Muscle of leg (tissue), 3 donors: ENCODE measurements at regions not wholly inside any gene's neighbourhood (a gene's known extent, or its start where the extent isn't known, plus 50 kb on each side); places are given as distances from the start of the nearest gene placed in this dataset.
A peak's percentile ranks its signal among the peaks of the same experiment; 100 is the strongest.

Source experiments
- DNase-seq: peaks from one replicate; pipeline ENCODE4 v3.0.0; 2013
- H3K27ac ChIP-seq: one replicate; pipeline ENCODE4 v1.5.1; 2013; ENCODE audit warnings: mild to moderate bottlenecking, low read length, control low read depth
- H3K27me3 ChIP-seq: one replicate; pipeline ENCODE4 v1.6.1; 2013; ENCODE audit warnings: low read length; ENCODE audit not compliant: control insufficient read depth, insufficient read depth
- H3K36me3 ChIP-seq: one replicate; pipeline ENCODE4 v1.6.1; 2013; ENCODE audit warnings: low read length; ENCODE audit not compliant: control insufficient read depth, insufficient read depth
- H3K4me1 ChIP-seq: one replicate; pipeline ENCODE4 v1.6.1; 2013; ENCODE audit warnings: low read length; ENCODE audit not compliant: control insufficient read depth, insufficient read depth
- H3K4me3 ChIP-seq: one replicate; pipeline ENCODE4 v1.5.1; 2013; ENCODE audit warnings: low read length, control low read depth
- H3K9me3 ChIP-seq: replicated peaks from 2 replicates; pipeline ENCODE4 v1.6.1; 2013; ENCODE audit warnings: low read depth, low read length; ENCODE audit not compliant: control insufficient read depth
- WGBS: methylation state at CpG from one replicate; pipeline ENCODE4 v1.1.5; 2013; ENCODE audit warnings: missing lambda C conversion rate; ENCODE audit not compliant: insufficient coverage; 5-methylcytosine and 5-hydroxymethylcytosine counted together

DNA sequence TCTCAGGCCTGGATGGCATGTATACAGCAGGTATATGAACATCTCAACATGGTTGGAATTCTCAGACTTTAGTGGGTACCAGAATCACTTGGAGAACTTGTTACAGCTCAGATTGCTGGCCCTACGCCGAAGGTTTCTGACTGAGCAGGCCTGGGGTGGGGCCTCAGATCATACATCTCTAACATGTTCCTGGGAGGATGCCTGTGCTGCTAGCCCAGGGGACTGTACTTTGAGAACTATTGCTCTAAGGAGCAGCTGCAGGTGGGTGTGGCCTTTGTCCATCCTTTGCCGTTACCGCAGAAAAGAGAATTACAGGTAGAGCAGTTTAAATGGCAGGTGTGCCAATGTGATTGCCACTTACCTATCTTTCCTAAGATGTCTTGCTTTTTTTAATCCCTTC, 310.5 kb upstream of the JAG1 start:
- Histone ChIP-seq H3K4me1 (peaks cover 8% of the 10 kb centered on the region), H3K27me3 (no peaks in the 10 kb centered on the region), H3K36me3 (no peaks in the 10 kb centered on the region), H3K9me3 (no peaks in the 10 kb centered on the region), H3K4me3 (no peak overlapping the region), H3K27ac (no peak overlapping the region)
- no peak for DNase-seq
- no CpG with 5 or more reads among the region's 4 CpGs for WGBS

DNA sequence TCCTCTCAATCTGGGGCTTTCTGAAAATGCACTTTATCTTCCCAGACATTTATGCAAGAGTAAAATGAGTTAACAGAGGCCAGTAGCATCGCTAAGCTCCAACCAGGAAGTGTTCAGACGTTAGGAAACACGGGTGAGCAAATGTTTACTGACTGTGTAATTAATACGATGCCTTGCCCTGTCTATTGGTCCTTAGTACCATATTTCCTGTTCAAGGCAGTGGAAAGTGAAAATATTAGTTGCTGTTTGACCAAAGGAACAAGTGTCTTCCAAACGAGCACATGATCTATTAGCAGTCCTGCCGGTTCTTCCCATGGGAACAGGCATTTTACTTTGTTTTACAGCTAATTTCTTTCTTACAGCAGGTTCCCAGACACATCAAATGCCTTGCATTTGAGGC, 311.1 kb upstream of the JAG1 start:
- Histone ChIP-seq H3K4me3 (no peak overlapping the region), H3K4me1 (peaks cover 8% of the 10 kb centered on the region), H3K27me3 (no peaks in the 10 kb centered on the region), H3K36me3 (no peaks in the 10 kb centered on the region), H3K9me3 (no peaks in the 10 kb centered on the region), H3K27ac (no peak overlapping the region)
- 32% methylated on average over 5 of the region's 6 CpGs for WGBS
- DNase-seq = no peak

DNA sequence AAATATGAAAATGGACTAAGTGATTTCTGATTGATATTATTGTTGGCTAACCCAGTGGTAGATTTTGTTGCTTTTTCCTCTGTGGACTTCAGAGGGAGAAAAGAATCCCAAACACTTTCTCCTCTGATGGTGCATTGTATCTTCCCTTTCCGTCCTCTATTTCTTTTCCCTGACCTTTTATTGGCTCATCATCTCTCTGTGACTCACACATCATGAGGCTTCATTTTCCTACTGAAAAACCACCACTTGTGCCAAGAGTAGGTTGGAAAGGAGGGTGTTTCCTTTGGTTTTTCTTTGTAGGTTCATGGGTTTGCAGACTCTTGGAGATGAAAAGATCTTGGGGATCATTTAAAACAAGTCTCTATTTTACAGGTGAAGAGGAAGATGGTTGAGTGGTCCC, 311.7 kb upstream of the JAG1 start:
- Histone ChIP-seq H3K4me1 (peaks cover 8% of the 10 kb centered on the region), H3K36me3 (no peaks in the 10 kb centered on the region), H3K27ac (no peak overlapping the region), H3K9me3 (no peaks in the 10 kb centered on the region), H3K27me3 (no peaks in the 10 kb centered on the region), H3K4me3 (no peak overlapping the region)
- WGBS = no CpG with 5 or more reads among the region's 1 CpG
- peak; percentile 45 for DNase-seq

DNA sequence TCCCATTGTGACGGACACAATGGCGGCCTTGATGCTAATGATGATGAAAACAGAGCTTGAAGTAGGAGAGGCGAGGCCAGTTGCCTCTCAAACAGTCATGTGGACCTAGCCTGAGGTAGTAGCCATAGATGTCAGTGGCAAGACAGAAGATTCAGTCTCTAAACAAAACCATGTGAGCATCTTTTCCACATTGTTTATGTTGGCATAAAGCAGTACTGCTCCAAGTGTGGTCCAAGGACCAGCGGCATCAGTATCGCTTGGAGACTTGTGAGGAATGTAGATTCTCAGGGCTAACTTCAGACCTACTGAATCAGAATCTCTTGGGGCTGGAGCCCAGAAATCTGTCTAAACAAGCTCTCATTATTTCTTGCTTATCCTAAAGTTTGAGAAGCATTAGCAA, 312.8 kb upstream of the JAG1 start:
- Histone ChIP-seq H3K27ac (no peak overlapping the region), H3K9me3 (no peaks in the 10 kb centered on the region), H3K4me1 (peaks cover 8% of the 10 kb centered on the region), H3K4me3 (no peak overlapping the region), H3K36me3 (no peaks in the 10 kb centered on the region), H3K27me3 (no peaks in the 10 kb centered on the region)
- 88% methylated on average over 3 of the region's 5 CpGs for WGBS
- DNase-seq = no peak

DNA sequence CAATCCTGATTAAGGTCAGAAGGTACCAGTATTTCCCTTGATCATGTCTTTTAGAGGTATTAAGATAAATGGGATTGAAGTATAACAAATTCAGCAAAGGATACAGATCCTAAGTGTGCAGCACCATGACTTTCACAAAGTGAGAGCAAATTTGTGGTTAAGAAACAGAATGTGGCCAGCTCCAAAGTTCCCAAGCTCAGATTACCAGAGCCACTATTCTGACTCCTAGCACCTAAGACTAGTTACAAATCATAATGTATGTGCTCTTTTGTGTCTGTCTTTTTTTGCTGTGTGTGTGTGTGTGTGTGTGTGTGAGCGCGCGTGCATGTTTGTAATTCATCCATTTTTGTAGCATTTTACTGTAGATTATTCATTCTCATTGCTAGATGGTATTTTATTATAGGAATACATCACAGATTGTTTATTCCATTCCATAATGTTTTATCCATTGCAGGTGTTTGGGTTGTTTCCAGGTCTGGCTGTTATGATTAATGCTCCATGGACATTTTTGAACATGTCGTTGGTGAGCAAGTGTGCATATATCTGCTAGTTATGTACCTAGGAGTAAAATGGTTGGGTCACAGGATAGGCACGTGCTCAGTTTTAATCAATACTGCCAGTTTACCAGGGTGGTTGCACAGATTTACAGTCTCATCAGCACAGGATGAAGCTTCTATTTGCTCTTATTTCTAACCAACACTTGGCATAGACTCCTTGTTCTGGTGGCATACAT, 314.0 kb upstream of the JAG1 start:
- H3K4me1 ChIP-seq = peaks cover 13% of the 10 kb centered on the region
- no peaks in the 10 kb centered on the region for H3K36me3 ChIP-seq
- peak; percentile 45 for DNase-seq
- no peak overlapping the region for H3K27ac ChIP-seq
- H3K4me3 ChIP-seq = no peak overlapping the region
- H3K27me3 ChIP-seq = no peaks in the 10 kb centered on the region
- WGBS = 57% methylated on average over 1 of the region's 5 CpGs
- no peaks in the 10 kb centered on the region for H3K9me3 ChIP-seq

DNA sequence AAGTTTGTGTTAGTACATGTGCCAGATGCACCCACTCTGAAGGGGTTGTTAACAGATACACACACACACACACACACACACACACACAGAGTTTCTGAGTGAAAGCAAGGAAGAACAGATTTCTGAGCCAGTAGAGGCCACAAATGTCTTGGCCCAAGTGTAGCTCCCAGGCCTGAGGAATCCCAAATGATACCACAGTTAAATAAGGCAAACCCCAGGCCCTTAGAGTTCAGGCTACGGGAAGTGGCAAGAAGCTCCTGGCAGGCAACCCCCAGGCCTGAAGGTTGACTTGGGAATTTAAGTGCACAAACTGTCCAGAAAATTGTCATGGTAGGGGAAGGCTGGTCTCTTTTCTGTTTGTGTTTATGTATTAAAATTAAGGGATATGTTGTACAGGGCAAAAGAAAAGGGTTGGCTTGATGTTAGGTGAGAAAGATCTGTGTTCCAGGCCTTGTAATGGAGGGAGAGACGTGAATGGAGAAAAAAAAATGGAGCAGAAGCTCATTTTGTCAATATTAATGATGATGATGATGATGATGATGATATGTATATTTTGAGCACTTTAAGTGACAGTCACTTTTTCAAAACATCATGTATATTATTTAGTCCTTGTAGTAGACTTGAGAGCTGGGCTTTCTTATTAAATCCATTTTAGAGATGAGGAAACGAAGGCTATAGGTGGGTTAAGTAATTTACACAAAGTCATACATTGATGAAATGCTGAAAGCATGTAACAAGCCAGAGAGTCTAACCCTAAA, 317.0 kb upstream of the JAG1 start:
- Histone ChIP-seq H3K27ac (no peak overlapping the region), H3K9me3 (no peaks in the 10 kb centered on the region), H3K27me3 (no peaks in the 10 kb centered on the region), H3K4me1 (peaks cover 7% of the 10 kb centered on the region), H3K36me3 (no peaks in the 10 kb centered on the region), H3K4me3 (no peak overlapping the region)
- DNase-seq = no peak
- WGBS = 17% methylated on average over 1 of the region's 3 CpGs

DNA sequence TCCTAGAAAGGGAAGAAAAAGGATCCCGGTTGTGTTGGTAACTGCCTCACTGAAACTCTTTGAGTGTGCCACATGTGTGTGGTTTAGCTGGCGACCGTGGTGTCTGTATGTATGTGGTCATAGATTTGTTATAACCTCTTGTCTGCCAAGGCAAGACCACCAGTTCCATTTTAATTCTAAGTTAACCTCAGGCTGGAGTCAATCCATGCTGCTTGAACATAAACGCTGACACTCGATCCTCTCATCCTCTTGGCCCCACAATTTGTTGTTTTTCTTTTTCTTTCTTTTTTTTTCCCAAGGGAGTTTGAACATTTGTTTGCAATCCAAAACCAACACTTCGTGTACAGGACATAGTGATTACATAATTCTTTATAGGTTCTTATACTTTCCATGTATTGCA, 318.9 kb upstream of the JAG1 start:
- H3K27ac ChIP-seq = peak overlapping the region; percentile 25
- DNase-seq = peak; percentile 77

DNA sequence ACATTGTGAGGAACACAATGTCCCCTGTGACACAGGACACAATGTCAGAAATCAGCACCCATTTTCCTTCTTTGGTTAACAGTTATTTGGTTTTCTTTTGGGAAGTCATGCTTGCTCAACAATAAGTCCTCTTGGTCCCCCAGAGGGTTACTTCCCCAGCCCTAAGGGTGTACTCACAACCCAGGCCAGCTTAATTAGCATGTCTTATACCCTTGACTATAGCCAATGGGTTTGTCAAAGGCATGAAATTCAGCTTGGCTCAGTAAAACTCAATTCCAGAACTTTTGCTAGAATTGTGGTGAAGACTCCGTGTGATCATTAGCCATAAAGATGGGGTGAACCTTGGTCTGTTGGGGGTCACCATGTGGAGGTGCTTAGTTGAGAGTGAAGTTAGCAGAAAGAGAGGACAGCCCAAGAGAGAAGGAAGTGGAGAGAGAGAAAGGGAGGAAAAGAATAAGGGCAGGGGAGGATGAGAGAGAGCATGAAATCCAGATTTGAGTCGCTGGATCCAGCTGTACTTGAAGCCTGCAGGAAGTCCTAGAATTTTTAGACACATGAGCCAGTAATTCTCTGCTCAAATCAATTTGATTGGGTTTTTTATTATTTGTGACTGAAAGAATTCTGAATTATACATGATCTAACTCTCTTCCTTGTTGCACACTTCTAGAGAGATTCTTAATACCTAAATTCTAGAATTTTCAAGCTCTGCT, 321.3 kb upstream of the JAG1 start:
- Histone ChIP-seq H3K4me1 (peaks cover 5% of the 10 kb centered on the region), H3K27me3 (no peaks in the 10 kb centered on the region), H3K36me3 (no peaks in the 10 kb centered on the region), H3K27ac (no peak overlapping the region), H3K4me3 (no peak overlapping the region), H3K9me3 (no peaks in the 10 kb centered on the region)
- WGBS = 83% methylated on average over 2 of the region's 2 CpGs
- DNase-seq = peak; percentile 59

More for the DNA sequence above, 318.9 kb upstream of the JAG1 start:
- Histone ChIP-seq H3K4me1 (peaks cover 5% of the 10 kb centered on the region), H3K36me3 (no peaks in the 10 kb centered on the region), H3K9me3 (no peaks in the 10 kb centered on the region), H3K27me3 (no peaks in the 10 kb centered on the region), H3K4me3 (no peak overlapping the region)
- 42% methylated on average over 2 of the region's 6 CpGs for WGBS

DNA sequence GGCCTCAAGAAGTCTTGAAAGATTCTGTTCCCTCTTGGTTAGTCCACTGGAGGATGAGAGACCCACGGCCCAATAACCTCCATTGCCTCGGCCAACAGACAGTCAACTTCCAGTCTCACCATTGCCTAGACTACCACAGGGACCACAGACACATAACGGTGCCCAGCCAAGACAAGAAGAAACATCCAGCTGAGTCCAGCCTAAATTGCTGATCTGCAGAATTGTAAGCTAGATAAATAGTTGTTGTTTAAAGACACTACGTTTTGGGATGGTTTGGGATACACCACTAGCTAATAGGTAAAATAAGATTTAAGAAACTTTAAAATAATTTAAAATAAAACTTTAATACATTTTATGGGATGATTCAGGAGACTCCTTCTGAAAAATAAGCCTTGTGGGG, 324.7 kb upstream of the JAG1 start:
- no CpG with 5 or more reads among the region's 4 CpGs for WGBS
- Histone ChIP-seq H3K9me3 (no peaks in the 10 kb centered on the region), H3K4me1 (peaks cover 6% of the 10 kb centered on the region), H3K4me3 (no peak overlapping the region), H3K27me3 (no peaks in the 10 kb centered on the region), H3K27ac (no peak overlapping the region), H3K36me3 (no peaks in the 10 kb centered on the region)
- DNase-seq = no peak

DNA sequence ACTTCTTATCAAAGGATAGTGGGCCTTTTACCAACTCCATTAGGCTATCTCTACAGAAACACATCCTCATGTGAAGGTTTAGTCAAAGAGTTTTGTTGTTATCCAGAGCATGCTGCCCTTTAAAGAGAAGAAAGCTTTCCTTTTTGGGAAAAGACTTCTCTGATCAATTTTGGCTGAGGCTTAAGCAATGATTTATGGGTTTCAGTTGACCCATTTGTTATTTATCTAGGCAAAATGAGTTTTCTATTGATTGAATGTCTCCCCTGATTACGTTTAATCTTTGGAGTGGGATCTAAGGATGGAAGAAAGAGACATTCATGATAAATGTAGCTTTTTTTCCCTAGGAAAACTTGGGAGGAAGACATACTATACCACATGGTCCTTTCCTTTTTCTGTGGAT, 326.6 kb upstream of the JAG1 start:
- Histone ChIP-seq H3K27ac (no peak overlapping the region), H3K4me3 (no peak overlapping the region), H3K36me3 (no peaks in the 10 kb centered on the region), H3K4me1 (peaks cover 6% of the 10 kb centered on the region), H3K9me3 (no peaks in the 10 kb centered on the region), H3K27me3 (no peaks in the 10 kb centered on the region)
- no peak for DNase-seq
- no CpG with 5 or more reads among the region's 1 CpG for WGBS
